ENCODE measurements at regions not wholly inside any gene's neighbourhood (a gene's known extent, or its start where the extent isn't known, plus 50 kb on each side); places are given as distances from the start of the nearest gene placed in this dataset.

DNA sequence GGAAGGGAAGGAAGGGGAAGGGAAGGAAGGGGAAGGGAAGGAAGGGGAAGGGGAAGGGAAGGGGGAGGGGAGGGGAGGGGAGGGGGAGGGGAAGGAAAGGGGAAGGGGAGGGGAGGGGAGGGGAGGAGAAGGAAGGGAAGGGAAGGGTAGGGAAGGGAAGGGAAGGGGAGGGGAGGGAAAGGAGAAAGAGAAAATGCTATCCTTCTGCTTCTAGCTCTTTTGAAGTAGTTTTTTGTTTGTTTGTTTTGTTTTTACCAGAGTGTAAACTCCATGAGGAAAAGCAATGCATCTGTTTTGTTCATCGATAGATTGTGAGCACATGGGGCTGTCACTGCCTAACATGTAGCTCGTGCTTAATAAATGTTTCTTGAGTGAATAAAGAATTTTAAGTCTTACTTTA lies 1592.7 kb upstream of the ACVR2A start:
- H4K20me1 ChIP-seq (ENCODE audit: low read length) = no peaks in the 10 kb centered on the region
- H3K79me2 ChIP-seq (ENCODE audit: low read length) = no peaks in the 10 kb centered on the region
- H3K4me3 ChIP-seq (ENCODE audit: low read length) = no peak overlapping the region
- H3K36me3 ChIP-seq (ENCODE audit: low read depth, low read length) = no peaks in the 10 kb centered on the region
- CTCF ChIA-PET = no interaction called here
- no peaks in the 10 kb centered on the region for H3F3A ChIP-seq (ENCODE audit: low read length, unreplicated experiment)
- no peak overlapping the region for H2AFZ ChIP-seq (ENCODE audit: low read length)
- H3K9me3 ChIP-seq (ENCODE audit: low read length) = no peaks in the 10 kb centered on the region
- POLR2A ChIA-PET (ENCODE audit: unreplicated experiment) = no interaction called here
- H3K9me2 ChIP-seq (replicated peaks; ENCODE audit: low read length) = no peaks in the 10 kb centered on the region
- BruUV-seq (replicated peaks) = no TSS peak
- no peak for DNase-seq
- intact Hi-C loops (cut with micrococcal nuclease) = no loop called here
- TF ChIP-seq EZH2 (IDR thresholded peaks at IDR 0.05; ENCODE audit: low read length, unreplicated experiment) (no peak), EZH2phosphoT487 (IDR thresholded peaks at IDR 0.05; ENCODE audit: borderline replicate concordance, low read length) (no peak)
- TF ChIP-seq, protein P1, sequence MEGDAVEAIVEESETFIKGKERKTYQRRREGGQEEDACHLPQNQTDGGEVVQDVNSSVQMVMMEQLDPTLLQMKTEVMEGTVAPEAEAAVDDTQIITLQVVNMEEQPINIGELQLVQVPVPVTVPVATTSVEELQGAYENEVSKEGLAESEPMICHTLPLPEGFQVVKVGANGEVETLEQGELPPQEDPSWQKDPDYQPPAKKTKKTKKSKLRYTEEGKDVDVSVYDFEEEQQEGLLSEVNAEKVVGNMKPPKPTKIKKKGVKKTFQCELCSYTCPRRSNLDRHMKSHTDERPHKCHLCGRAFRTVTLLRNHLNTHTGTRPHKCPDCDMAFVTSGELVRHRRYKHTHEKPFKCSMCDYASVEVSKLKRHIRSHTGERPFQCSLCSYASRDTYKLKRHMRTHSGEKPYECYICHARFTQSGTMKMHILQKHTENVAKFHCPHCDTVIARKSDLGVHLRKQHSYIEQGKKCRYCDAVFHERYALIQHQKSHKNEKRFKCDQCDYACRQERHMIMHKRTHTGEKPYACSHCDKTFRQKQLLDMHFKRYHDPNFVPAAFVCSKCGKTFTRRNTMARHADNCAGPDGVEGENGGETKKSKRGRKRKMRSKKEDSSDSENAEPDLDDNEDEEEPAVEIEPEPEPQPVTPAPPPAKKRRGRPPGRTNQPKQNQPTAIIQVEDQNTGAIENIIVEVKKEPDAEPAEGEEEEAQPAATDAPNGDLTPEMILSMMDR (conservative IDR thresholded peaks at IDR 0.05; ENCODE audit: low read depth, low read length) = no peak
- no peak for ATAC-seq
- H3K27me3 ChIP-seq (ENCODE audit: low read length) = no peaks in the 10 kb centered on the region
- no peak overlapping the region for H3K9ac ChIP-seq (ENCODE audit: low read length)
- H3K27ac ChIP-seq (ENCODE audit: low read length) = no peak overlapping the region
- no peaks in the 10 kb centered on the region for H3K4me1 ChIP-seq (ENCODE audit: insufficient read depth, low read length)
- H3K4me2 ChIP-seq (ENCODE audit: low read length) = no peak overlapping the region

DNA sequence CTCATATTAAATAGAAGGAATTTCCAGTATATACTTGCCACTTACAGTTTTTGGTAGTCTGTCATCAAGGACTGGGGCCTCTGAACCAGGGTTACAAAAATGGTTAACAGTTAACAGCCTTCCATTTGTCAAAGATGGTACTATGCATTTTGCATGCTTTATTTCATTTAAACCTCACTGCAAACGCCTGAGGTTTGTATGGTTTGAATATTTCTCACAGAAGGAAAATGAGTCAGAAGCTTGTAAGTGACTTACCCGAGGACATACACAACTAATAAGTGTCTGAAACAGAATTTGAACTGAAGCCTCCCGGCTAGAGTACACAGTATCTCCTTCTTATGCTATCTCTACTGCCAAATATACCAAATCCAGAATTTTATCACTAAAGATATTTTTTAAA lies 1593.5 kb upstream of the ACVR2A start:
- H2AFZ ChIP-seq (ENCODE audit: low read length) = no peak overlapping the region
- no peak for TF ChIP-seq EZH2phosphoT487 (IDR thresholded peaks at IDR 0.05; ENCODE audit: borderline replicate concordance, low read length)
- TF ChIP-seq, protein P1 (conservative IDR thresholded peaks at IDR 0.05; ENCODE audit: low read depth, low read length) = no peak
- no peak for TF ChIP-seq EZH2 (IDR thresholded peaks at IDR 0.05; ENCODE audit: low read length, unreplicated experiment)
- no peak overlapping the region for H3K4me3 ChIP-seq (ENCODE audit: low read length)
- CTCF ChIA-PET = no interaction called here
- no peak overlapping the region for H3K4me2 ChIP-seq (ENCODE audit: low read length)
- H3K27ac ChIP-seq (ENCODE audit: low read length) = no peak overlapping the region
- no peaks in the 10 kb centered on the region for H3K27me3 ChIP-seq (ENCODE audit: low read length)
- no peaks in the 10 kb centered on the region for H3K79me2 ChIP-seq (ENCODE audit: low read length)
- H3K9me3 ChIP-seq (ENCODE audit: low read length) = no peaks in the 10 kb centered on the region
- no peaks in the 10 kb centered on the region for H3K9me2 ChIP-seq (replicated peaks; ENCODE audit: low read length)
- POLR2A ChIA-PET (ENCODE audit: unreplicated experiment) = no interaction called here
- no peak for ATAC-seq
- no peaks in the 10 kb centered on the region for H4K20me1 ChIP-seq (ENCODE audit: low read length)
- no peaks in the 10 kb centered on the region for H3K36me3 ChIP-seq (ENCODE audit: low read depth, low read length)
- intact Hi-C loops (cut with micrococcal nuclease) = no loop called here
- DNase-seq = no peak
- peaks cover 3% of the 10 kb centered on the region; the same call in 1 of the 2 replicates for H3K4me1 ChIP-seq (ENCODE audit: insufficient read depth, low read length)
- BruUV-seq (replicated peaks) = no TSS peak
- H3F3A ChIP-seq (ENCODE audit: low read length, unreplicated experiment) = no peaks in the 10 kb centered on the region
- no peak overlapping the region for H3K9ac ChIP-seq (ENCODE audit: low read length)

DNA sequence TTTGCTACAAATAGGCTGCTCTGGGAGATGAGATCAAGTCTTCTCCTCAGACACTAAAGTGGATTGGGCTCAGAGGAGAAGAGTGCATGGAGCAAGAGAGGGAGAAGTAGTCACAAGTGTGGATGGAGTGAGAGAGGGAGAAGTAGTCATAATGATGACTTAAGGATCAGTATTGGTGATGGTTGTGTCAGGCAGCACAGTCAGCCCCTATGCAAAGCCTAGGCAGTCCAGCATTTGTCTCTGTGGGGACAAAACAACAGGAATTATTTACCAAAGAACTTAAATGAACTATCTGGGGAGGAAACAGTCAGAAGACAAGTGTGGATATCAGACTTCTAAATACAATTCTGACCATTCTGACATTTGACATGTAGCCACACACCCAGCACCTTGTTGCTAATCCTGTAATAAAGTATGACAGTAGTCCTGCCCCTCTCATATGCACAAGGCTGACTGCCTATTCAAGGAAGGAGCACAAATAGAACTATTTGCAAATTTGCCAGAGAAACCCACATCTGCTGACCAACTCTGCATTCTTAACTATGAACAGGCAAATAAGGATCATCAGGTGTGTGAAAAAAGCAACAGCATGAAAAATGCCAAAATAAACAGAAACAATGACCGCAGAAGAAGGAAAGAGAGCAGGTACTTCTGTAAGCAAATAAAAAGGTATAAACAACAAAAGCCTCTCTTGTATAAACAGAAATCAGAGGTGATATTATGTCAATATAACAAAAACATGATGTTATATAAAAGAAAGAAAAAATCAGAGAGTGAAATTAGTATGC lies 1597.9 kb upstream of the ACVR2A start:
- POLR2A ChIA-PET (ENCODE audit: unreplicated experiment) = no interaction called here
- H3K4me3 ChIP-seq (ENCODE audit: low read length) = no peak overlapping the region
- no peaks in the 10 kb centered on the region for H3K9me2 ChIP-seq (replicated peaks; ENCODE audit: low read length)
- no TSS peak for BruUV-seq (replicated peaks)
- H3K9ac ChIP-seq (ENCODE audit: low read length) = no peak overlapping the region
- H3K9me3 ChIP-seq (ENCODE audit: low read length) = no peaks in the 10 kb centered on the region
- H3K4me2 ChIP-seq (ENCODE audit: low read length) = no peak overlapping the region
- H2AFZ ChIP-seq (ENCODE audit: low read length) = no peak overlapping the region
- intact Hi-C loops (cut with micrococcal nuclease) = no loop called here
- DNase-seq (no peak), ATAC-seq (0 out of 2 replicates have a peak, but pooled peaks have one; percentile 27)
- no peaks in the 10 kb centered on the region for H3K27me3 ChIP-seq (ENCODE audit: low read length)
- H4K20me1 ChIP-seq (ENCODE audit: low read length) = no peaks in the 10 kb centered on the region
- H3K79me2 ChIP-seq (ENCODE audit: low read length) = no peaks in the 10 kb centered on the region
- CTCF ChIA-PET = no interaction called here
- H3K4me1 ChIP-seq (ENCODE audit: insufficient read depth, low read length) = peaks cover 10% of the 10 kb centered on the region
- no peaks in the 10 kb centered on the region for H3K36me3 ChIP-seq (ENCODE audit: low read depth, low read length)
- TF ChIP-seq, protein P1 (conservative IDR thresholded peaks at IDR 0.05; ENCODE audit: low read depth, low read length) = no peak
- no peak for TF ChIP-seq EZH2phosphoT487 (IDR thresholded peaks at IDR 0.05; ENCODE audit: borderline replicate concordance, low read length)
- no peak for TF ChIP-seq EZH2 (IDR thresholded peaks at IDR 0.05; ENCODE audit: low read length, unreplicated experiment)
- no peak overlapping the region for H3K27ac ChIP-seq (ENCODE audit: low read length)
- no peaks in the 10 kb centered on the region for H3F3A ChIP-seq (ENCODE audit: low read length, unreplicated experiment)

All from PC-3 (cell line).